ENCODE measurements at regions not wholly inside any gene's neighbourhood (a gene's known extent, or its start where the extent isn't known, plus 50 kb on each side); places are given as distances from the start of the nearest gene placed in this dataset.

DNA sequence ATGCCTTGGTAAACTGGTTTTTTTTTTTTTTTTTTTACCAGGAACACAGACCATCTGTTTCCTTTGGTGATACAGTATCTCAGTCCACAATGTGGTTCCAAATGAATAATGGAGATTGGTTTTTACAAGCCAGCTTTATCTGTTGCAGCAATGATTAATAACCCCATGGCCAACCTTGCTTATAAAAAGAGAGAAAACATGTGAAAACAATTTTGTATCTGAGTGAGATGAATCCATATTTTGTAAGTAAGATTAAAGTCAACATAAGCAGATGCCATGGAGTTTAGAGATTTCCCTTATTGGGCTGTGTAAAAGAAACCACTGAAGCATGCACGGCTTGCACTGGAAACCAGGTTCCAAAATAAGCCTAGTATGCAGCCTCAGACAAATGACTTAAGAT is 108.6 kb upstream of the CNTNAP5 start:
- no peak for DNase-seq (ENCODE audit: low read depth)

DNA sequence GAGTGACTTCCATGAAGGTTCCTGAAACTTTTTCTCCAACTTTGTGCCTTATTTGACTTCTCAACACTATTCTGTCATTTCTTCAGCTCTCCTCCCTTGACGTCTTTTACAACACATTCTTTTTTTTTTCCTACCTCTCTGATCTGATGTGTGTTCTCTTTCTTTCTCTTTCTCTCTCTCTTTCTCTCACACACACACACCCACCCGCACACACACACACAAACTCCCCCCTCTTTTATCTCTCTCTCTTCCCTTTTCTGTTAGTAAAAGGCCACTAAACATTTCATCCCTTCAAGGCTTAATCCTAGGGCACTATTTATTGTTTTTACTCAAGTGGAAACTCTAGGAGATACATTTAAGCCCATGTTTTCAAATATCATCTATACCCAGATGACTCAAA is 107.8 kb upstream of the CNTNAP5 start:
- no peak for DNase-seq (ENCODE audit: low read depth)

DNA sequence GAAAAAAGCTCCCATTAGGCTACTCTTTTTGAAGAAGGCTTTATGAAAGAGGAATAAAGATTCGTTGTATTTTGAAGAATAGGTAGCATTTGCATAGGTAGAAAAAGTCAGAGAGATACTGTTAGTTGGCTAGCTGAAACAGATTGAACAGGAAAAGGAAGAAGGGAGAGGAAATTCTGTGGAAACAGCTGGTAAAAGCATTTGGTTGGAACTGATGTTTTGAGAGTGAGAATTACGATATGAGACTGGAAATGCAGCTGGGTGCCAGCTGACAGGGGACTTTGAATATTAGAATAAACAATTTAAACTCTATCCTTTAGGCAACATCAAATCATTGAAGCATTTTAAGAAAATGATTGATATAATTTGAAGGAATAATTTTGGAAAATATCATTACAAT is 96.7 kb upstream of the CNTNAP5 start:
- DNase-seq (ENCODE audit: low read depth) = no peak

DNA sequence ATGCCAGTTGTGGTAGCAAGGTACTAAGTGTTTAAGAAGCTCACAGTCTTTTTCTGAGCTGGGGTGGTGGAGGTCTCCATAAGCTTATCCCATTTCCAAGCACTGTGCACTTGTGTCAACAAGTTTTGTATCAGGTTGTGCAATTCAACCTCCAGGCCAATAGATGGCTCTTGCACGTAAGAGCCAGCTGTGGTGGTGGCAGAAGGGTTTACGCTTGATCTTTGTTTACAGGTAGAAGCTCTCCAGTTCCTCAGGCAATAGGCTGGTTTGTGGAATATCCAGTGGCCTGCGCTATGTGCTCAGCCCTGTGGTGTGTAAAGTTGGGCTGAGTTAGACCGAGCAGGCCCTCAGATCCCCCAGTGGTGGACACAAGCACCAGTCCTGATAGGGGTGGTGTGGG is 89.7 kb upstream of the CNTNAP5 start:
- no peak for DNase-seq (ENCODE audit: low read depth)

DNA sequence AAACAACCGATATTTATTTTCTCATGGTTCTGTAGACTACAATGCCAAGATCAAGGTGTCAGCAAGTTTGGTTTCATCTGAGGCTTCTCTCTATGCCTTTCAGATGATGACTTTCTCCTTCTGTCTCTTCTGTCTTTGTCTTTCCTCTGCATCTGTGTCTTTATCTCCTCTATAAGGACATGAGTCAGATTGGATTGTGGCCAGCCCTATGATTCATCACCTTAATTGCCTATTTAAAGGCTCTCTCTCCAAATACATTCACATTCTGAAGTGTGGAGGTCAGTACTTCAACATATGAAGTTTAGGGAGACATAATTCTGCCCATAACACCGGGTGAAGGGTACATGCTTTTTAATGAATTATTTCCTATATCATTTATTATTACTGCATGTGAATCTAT is 71.2 kb upstream of the CNTNAP5 start:
- DNase-seq (ENCODE audit: low read depth) = peak; percentile 3

DNA sequence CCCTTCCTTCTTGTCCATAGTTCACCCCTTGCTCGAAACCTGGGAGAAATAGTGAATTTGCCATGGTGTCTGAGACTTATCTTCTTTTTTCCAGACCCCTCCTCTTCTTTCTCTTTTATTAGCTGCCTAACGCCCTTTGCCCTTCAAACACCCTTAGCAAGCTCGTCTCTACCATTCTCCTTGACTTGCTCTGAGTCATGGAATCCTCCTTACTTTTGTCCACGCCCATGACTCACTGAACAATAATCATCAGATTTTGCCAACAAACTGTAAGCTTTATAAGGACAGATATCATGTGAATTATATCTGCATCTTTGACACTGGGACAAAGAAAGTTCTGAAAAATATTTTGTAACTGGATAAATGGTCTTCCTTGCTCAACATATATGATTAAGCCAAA is 67.1 kb upstream of the CNTNAP5 start:
- no peak for DNase-seq (ENCODE audit: low read depth)

DNA sequence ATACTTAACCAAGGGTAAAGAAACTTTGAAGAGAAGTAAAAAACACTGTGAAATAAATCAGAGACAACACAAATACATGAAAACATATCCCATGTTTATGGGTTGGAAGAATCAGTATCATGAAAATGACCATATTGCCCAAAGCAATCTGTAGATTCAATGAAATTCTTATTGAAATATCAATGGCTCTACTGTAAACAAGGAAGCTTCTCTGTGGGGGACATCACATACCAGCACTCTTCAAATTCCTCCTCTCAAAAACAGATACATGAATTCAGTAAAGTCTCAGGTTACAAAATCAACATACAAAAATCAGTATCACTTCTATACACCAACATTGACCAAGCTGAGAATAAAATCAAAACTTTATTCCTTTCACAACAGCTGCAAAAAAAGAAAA is 63.5 kb upstream of the CNTNAP5 start:
- DNase-seq (ENCODE audit: low read depth) = no peak

DNA sequence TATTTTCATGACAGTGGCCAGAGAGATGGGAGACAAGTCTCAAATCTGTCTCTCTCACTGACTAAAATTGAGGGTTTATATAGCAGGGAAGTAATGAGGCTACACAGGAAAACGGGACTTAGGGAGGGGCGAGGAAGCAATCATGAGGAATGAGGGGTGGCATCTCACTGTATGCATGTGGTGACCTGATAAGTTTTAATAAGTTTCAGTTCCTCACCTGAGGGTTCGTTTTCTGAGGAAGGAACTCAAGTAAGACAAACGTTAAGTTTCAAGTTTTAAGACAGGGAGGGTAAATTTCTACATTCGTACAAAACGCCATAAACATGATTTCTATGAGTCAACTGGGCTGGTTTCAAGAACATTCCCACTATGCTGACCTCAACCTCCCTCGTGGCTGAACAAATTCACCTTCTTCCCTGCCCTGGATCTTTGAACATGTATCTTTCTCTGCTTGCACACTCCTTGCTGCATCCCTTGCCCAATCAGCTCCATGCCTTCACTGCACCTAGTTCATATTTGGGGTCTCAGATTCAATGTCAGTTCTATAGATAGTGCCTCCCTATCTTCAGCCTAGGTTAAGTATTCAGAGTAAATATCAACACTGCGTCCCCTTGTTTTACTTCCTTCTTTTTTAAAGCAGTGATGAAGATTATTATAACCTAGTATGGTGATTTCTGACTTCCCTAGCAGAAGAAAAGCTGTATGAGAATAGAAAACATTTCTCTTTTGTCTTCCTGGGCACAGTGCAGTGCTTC is 53.3 kb upstream of the CNTNAP5 start:
- no peak for DNase-seq (ENCODE audit: low read depth)

Measured in renal cortical epithelial cell (primary cell).